ENCODE measurements at regions not wholly inside any gene's neighbourhood (a gene's known extent, or its start where the extent isn't known, plus 50 kb on each side); places are given as distances from the start of the nearest gene placed in this dataset.

DNA sequence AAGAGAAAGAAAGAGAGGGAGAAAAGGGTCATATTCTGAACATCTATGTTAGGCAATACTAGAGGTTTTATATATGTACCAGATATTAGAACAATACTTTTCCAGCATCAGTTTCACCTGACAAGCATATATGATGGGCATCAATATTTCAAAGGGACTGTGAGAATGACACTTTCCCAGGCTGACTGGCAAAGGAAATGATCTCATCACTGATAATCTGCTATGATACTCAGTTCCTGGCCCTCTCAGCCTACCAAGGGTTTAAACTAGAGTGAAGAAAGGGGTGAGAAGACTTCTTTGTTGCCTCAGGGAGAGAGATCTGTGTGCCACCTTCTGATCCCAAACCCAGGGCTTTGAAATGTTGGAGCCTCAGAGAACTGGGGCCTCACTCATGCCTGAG, 183.5 kb downstream of the TTC8 start:
- Mint-ChIP-seq H3K9me3 (ENCODE audit: unreplicated experiment) (no peaks in the 10 kb centered on the region), H3K4me3 (ENCODE audit: unreplicated experiment) (no peak overlapping the region), H3K36me3 (ENCODE audit: low read depth, unreplicated experiment) (no peaks in the 10 kb centered on the region), H3K27me3 (ENCODE audit: unreplicated experiment) (peaks cover 3% of the 10 kb centered on the region), H3K4me1 (ENCODE audit: unreplicated experiment) (no peaks in the 10 kb centered on the region), H3K27ac (ENCODE audit: unreplicated experiment) (no peak overlapping the region)
- no peak for TF ChIP-seq CTCF (IDR thresholded peaks at IDR 0.05; ENCODE audit: unreplicated experiment)
- no peak for DNase-seq (ENCODE audit: low spot score)

DNA sequence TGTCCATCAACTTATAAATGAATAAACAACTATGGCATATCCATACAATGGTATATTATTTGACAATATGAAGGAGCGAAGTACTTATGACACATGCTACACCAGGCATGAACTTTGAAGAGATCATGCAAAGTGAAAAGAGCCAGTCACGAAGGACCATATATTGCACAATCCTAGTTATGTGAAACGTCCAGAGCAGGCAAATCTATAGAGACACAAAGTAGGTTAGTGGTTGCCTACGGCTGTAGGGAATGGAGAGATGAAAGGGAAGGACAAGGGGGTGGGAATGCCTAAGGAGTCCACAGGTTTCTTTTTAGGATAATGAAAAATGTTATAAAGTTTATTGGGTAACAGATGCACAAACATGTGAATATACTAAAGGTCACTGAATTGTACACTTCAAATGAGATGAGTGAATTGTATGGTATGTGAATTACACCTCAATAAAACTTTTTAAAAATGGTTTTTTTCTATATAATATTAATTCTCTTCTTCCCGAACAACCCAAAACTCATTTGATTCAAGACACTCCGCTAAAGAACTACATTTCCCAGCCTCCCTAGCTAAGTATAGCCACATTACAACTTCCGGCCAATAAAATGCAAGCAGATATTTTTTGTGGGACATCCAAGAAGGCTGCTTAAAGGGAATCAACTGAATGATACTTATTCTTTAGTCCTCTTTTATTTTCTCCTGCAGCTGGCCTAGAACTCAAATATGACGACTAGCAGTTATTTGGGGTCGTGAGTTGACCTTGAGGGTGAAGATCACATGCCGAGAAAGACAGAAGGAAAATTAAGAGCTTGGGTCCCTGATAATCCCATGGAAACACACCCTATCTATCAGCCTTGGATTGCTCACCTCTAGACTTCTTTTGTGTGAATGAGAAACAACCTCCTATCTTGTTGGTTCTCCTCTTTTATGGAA, 187.2 kb downstream of the TTC8 start:
- H3K27me3 Mint-ChIP-seq (ENCODE audit: unreplicated experiment) = peaks cover 2% of the 10 kb centered on the region
- no peaks in the 10 kb centered on the region for H3K36me3 Mint-ChIP-seq (ENCODE audit: low read depth, unreplicated experiment)
- H3K27ac Mint-ChIP-seq (ENCODE audit: unreplicated experiment) = no peak overlapping the region
- H3K9me3 Mint-ChIP-seq (ENCODE audit: unreplicated experiment) = no peaks in the 10 kb centered on the region
- no peak for TF ChIP-seq CTCF (IDR thresholded peaks at IDR 0.05; ENCODE audit: unreplicated experiment)
- DNase-seq (ENCODE audit: low spot score) = no peak
- no peak overlapping the region for H3K4me3 Mint-ChIP-seq (ENCODE audit: unreplicated experiment)
- H3K4me1 Mint-ChIP-seq (ENCODE audit: unreplicated experiment) = peaks cover 3% of the 10 kb centered on the region

DNA sequence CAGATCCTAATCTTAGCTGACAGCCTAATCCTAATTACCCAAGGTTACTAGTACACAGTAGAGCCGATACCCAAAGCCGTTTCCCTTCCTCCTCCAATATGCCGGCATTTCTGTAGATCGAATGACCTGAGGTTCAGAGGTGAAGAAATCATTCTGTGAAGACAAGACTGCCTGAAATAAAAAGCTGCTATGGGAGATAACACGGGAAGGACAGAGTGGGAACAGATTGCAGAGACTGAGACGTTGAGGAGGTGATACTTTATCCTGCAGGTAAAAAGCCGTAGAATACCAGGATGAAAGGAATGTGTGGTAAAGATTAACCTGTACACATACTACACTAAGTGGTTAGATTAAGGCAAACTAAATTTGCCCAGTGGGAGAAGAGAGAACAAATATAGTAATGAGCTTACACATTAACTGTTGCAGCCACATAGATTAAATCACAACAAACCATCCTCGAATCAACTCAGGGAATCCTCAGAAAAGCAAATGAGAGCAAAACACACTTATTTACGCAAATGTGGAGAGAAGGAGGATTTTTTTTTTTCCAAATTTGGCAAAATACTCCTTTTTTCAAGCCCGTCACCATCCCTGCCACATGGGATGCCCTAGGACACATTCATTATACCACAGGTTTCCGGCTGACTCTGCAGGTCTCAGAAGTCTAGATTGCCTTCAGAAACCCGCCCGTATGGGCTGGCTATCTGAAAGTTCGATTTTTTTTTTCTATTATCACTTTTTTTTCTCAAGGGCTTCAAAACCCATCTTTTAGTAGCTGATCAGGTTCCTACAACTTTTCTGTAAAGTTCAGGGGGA, 188.0 kb downstream of the TTC8 start:
- Mint-ChIP-seq H3K4me3 (ENCODE audit: unreplicated experiment) (no peak overlapping the region), H3K4me1 (ENCODE audit: unreplicated experiment) (peaks cover 3% of the 10 kb centered on the region), H3K36me3 (ENCODE audit: low read depth, unreplicated experiment) (no peaks in the 10 kb centered on the region), H3K27me3 (ENCODE audit: unreplicated experiment) (peaks cover 2% of the 10 kb centered on the region), H3K9me3 (ENCODE audit: unreplicated experiment) (no peaks in the 10 kb centered on the region), H3K27ac (ENCODE audit: unreplicated experiment) (no peak overlapping the region)
- no peak for TF ChIP-seq CTCF (IDR thresholded peaks at IDR 0.05; ENCODE audit: unreplicated experiment)
- DNase-seq (ENCODE audit: low spot score) = no peak

DNA sequence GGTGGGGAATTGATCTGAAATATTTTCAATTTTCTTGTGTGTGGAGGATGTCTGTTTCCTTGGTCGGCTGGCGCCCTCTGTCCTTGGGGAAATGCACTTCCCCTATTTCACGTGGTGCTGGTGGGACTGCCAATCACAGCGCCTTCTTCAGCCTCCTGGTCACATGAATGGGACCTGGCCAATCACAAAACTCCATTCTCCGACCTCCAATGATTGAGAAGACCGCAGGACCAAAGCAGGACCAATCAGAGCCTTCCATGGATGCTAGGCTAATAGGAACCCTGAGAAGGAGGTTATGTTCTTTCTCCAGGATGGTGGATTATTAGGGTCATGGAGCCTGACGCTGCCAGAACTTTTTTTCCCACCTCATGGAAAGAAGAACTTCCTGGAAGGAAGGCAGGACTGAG, 188.7 kb downstream of the TTC8 start:
- Mint-ChIP-seq H3K27me3 (ENCODE audit: unreplicated experiment) (peaks cover 2% of the 10 kb centered on the region), H3K4me3 (ENCODE audit: unreplicated experiment) (no peak overlapping the region), H3K4me1 (ENCODE audit: unreplicated experiment) (peaks cover 3% of the 10 kb centered on the region), H3K36me3 (ENCODE audit: low read depth, unreplicated experiment) (no peaks in the 10 kb centered on the region), H3K9me3 (ENCODE audit: unreplicated experiment) (no peaks in the 10 kb centered on the region), H3K27ac (ENCODE audit: unreplicated experiment) (no peak overlapping the region)
- no peak for TF ChIP-seq CTCF (IDR thresholded peaks at IDR 0.05; ENCODE audit: unreplicated experiment)
- DNase-seq (ENCODE audit: low spot score) = no peak

All from endothelial cell (in vitro differentiated cells).